NCI-H2171 treated with DMSO at 0.1 percent for 48 hours (cell line): ENCODE measurements at regions not wholly inside any gene's neighbourhood (a gene's known extent, or its start where the extent isn't known, plus 50 kb on each side); places are given as distances from the start of the nearest gene placed in this dataset.

Source experiments
- DNase-seq: peaks from one replicate; lab custom pipeline; 2025; lab: John Stamatoyannopoulos, UW

GRCh38 chr16:5850632-5851392, 753.2 kb upstream of the EEF2KMT start:
- DNase-seq, result no peak

- no peak for DNase-seq
Measured at GRCh38 chr16:5845046-5845445, 747.5 kb upstream of the EEF2KMT start.

- DNase-seq, result no peak
Measured at GRCh38 chr16:5841974-5842373, 744.4 kb upstream of the EEF2KMT start.

GRCh38 chr16:5838725-5839124, 741.1 kb upstream of the EEF2KMT start:
- no peak for DNase-seq

GRCh38 chr16:5838071-5838470, 740.5 kb upstream of the EEF2KMT start:
- DNase-seq, result no peak

DNA sequence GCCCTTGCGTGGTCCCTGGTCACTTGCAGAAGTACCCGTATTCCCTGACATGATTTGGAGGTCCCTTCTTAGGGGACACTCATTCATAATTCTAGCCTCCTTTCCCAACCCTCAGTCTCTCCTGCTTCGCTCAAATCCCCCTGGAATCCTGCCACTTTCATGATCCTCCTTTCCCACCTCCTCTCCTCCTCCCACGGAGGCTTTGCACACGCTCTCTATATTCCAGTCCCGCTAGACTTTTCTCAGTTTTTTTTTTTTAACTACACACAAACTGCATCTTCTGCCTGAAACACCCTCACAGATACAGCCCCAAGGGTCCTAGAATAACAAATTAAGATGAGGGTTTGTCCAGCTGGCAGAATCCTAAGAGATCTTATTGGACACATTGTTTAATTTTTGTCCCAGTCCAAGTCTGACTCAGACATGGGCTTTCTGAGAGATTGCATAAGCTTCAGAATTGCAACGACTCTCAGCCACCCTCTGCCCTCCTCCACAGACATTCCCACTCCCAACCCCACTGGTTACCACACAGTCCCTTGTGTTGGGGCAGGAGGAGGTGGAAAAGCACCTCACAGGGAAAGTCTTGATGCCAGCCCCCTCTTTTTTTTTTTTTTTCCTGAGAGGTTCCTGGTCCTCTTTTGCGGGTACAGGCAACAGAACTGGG, 739.5 kb upstream of the EEF2KMT start:
- no peak for DNase-seq

DNA sequence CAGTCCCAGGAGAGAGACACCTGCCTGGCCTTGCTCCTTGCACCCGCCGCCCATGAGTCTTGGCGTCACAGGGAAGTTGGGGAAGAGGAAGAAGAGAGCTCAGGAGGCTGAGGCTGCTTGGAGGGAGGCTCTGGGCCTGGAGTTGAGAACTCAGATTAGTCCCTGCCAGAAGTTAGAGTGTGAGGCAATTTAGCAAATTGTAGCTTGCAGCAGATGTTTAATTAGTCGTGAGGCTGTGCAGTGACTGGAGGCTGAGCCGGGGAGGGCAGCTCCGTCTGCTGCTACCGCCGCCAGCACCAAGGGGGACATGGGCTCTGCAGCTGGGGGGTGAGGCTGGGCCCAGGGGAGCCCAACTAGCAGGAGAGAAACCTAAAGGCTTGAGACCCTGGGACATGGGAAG, 738.3 kb upstream of the EEF2KMT start:
- no peak for DNase-seq

GRCh38 chr16:5826332-5826731, 728.7 kb upstream of the EEF2KMT start:
- DNase-seq, result no peak

DNA sequence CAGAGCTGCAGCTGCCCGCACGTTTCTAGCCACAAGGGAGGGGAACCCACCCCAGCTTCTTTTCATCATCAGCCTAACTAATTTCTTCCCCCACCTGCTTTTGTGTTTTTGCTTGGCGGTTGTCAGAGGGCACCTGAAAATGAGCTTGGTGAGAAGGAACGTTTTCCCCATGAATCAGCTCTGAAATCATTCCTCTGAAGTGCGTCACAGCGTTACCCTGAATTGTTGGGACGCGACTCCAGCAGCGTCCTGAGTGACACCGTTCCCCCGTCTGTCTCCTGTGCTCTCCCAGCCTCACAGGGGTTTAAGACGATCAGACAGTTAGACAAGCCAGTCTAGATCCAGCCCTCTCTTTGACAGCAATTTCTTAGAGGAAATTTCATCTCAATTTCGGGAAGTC, 722.9 kb upstream of the EEF2KMT start:
- DNase-seq, result no peak

DNA sequence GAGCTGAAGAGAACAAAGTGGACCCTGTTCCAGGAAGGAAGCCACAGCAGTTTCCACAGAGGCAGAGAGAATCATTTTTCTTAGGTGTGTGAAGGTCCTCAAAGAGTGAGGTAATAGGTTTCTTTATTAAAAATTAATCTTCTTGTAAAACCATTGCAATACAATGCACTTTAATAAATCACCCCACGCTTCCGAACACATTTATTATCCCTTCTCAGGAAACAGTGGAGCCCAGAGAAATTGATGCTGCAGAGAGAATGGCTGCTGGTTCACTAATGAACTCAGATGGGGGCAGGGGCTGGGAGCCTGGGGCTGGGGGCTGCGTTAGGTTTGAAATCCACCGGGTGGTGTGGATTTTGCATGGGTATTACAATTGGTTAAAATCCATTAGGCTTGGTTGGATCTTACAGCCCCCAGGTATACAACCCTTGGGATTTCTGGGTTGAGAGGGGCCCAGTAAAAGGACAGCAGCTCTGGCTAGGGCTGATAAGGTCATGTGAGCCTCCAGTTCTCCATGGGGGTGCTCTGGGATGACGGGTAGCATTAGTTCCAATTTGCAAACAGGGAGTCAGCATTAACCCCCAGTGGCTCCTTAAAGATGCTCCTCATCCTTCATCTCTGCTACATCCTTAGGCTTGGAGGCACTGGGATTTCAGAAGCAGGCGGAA, 718.1 kb upstream of the EEF2KMT start:
- no peak for DNase-seq

DNA sequence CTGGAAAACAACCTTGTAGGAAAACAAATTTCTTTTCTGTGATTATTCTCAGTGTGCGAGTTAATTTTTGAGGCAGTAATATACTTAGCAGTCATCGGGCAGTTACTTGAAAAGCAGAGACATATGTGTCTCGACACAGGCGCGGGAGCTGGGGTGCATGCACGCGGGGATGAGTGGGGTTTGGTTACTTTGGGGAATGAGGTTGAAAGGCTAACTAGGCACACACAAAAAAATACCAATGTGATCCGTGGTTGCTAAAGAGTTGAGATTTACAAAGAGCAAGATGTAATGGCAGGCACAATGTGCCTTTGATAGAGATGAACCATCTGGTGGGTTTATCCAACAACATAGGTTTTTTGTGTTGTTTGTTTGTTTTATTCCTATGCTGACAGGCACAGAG, 703.8 kb upstream of the EEF2KMT start:
- DNase-seq, result no peak

DNA sequence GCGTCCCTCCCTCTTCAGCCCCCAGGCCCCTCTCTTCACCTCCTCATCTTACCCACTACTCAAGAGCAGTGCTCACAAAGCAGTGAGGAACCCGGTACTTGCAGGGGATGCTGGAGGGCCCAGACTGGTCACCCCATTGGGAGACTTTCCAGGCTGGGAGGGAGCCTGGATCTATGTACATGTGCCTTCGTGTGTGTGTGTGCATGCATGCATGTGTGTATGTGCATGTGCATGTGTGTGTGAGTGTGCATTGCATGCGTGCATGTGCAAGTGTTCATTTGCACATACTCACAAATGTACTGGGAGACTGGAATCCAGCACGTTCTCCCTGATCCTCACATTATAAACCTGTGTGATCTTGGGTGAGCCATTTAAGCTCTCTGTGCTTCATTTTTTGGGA, 696.0 kb upstream of the EEF2KMT start:
- DNase-seq, result no peak

DNA sequence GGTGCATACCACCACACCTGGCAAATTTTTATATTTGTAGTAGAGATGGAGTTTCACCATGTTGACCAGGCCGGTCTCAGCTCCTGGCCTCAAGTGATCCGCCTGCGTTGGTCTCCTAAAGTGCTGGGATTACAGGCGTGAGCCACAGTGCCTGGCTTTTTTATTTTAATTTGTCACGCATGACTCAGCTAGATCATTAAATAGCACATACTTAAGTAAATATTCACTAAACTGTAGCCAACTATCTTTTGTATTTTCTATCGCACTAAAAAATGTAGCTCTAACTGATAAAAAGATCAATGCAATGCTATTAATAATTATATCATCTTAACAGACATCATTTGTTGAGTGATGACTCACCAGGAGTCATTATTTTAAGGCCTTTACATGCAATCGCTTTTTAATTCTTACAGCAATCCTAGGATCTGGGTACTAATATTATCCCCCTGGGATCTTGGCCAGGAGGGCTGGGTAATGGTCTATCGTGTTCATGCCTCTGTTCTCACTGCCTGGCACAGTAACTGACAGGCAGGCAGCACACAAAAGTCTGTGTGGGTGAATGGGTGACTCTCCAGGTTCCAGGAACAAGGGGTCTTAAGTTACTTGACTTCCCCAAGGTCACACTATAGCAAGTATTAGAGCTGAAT, 693.5 kb upstream of the EEF2KMT start:
- DNase-seq, result no peak

DNA sequence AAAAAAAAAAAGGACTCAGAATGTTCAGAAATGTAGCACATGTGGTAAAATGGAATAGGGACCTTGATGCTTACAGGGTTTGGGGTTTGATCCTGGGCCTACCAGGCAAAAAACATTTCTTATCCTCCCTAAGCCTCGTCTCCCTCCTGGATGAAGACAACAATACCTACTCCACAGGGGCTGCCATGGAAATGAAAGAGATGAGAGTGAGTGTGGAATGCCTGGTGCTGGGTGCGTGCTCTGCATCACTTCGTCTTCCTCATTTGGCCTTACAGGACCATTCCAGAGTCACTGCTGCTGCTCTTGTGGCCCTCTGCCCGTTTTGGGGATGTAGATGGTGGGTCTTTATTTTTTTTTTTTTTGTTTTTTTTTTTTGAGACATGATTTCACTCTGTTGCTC, 692.9 kb upstream of the EEF2KMT start:
- no peak for DNase-seq

GRCh38 chr16:5789033-5789432, 691.4 kb upstream of the EEF2KMT start:
- DNase-seq, result no peak

- no peak for DNase-seq
Measured at GRCh38 chr16:5781436-5781835, 683.8 kb upstream of the EEF2KMT start.

GRCh38 chr16:5776876-5777275, 679.3 kb upstream of the EEF2KMT start:
- no peak for DNase-seq

DNA sequence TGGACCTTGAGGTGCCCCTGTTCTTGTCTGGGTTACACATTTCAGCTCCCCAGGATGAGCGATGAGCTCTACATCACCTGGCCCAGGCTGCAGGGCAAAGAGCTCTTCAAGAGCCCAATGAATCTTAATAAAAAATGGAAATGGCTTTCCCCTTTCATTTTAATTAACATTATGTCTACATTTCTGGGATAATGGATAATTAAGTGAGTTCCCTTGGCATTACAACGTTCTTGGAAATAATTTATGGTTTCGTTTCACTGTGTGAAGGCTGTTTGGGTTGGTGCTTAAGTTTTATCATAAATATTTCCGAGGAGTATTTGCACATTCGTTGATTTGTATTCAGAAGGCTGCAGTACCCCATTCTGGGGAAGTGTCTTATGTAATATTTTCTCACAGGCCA, 678.3 kb upstream of the EEF2KMT start:
- DNase-seq, result no peak

GRCh38 chr16:5770118-5770517, 672.5 kb upstream of the EEF2KMT start:
- no peak for DNase-seq

DNA sequence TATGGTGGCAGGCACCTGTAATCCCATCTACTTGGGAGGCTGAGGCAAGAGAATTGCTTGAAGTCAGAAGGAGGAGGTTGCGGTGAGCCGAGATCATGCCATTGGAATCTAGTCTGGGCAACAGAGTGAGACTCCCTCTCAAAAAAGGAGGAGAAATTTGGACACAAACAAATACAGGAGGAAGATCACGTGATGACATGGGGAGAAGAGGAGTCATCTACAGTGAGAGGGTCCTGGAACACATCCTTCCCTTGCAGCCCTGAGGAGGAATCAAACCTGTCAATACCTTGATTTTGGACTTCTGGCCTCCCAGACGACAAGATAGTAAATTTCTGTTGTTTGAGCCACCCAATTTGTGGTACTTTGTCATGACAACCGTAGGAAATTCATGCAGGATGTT, 671.9 kb upstream of the EEF2KMT start:
- no peak for DNase-seq

DNA sequence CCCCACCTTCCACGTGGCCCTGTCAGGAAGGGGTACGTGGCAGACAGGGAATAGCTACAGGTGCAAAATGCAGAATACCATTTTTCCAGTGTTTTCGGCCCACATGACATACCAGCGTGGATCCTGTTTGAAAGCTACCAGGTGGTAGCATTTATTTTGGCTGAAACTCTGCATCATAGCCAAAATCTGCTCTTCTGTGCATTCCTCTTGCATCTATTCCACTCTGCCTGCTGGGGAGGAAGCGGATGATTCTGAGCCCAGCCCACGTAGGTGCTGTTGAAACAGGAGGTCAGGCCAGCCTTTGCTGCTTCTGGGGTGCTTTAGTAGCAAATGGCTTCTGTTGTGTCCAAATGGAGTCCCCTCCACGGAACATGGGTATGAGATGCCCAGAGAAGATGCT, 670.9 kb upstream of the EEF2KMT start:
- no peak for DNase-seq

DNA sequence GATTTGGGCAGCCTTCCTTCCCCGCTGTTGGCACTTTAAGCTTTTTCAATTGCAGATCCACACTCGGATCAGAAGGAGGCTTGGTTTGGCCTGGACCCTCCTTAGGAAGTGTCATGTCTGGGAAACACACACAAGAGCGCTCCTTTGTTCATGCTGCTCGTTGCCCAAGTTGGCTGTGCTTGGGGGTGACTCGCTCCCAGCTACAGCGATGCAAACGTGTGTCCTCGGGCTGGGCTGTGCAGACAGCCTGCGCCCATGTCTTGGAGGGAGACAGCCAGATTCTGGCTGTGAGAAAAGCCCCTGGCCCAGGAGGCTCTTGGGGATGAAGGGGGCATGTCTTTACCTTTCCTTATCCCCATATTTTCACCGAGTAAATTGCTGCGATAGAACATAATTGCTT, 665.6 kb upstream of the EEF2KMT start:
- no peak for DNase-seq

DNA sequence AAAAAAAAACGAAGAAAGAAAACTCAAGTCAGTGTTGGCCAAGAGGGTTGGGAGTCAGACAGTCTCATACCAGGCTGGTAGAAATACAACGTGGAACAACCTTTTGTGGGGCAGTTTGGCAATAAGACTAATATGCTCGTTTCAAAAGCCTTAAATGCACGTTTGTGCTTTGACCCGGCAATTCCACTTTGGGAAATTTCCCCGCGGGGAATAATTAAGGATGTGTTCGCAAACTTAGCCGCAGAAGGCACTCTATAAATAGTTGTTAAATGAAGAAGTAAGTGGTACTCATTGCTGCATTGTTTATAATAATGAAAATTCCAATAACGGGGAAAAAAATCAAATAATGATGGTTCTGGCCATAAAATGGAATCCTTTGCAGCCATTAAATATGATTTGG, 664.8 kb upstream of the EEF2KMT start:
- no peak for DNase-seq
